PC-9 (cell line): ENCODE measurements at regions not wholly inside any gene's neighbourhood (a gene's known extent, or its start where the extent isn't known, plus 50 kb on each side); places are given as distances from the start of the nearest gene placed in this dataset.

Experiments
- BruUV-seq: library from RNA; stranded (reverse); fragments of 400-500 nt; replicated peaks from 2 replicates; lab custom pipeline; 2021; lab: Mats Ljungman, UMichigan
- CTCF ChIA-PET: fragments of 300-600 bp; sonication (Branson Sonifier 250); formaldehyde crosslinking; loops from one replicate; lab custom pipeline; 2022; ENCODE audit warnings: antibody characterized with exemption; lab: Charles Lee
- POLR2A ChIA-PET: fragments of 300-600 bp; sonication (Branson Sonifier 250); formaldehyde crosslinking; loops from one replicate; lab custom pipeline; 2022; ENCODE audit warnings: antibody characterized with exemption; ENCODE audit not compliant: unreplicated experiment; lab: Charles Lee
- DNase-seq, 2 experiments: peaks; one replicate each; pipeline versions ENCODE4 v3.0.0 to v3.0.0-alpha.2; 2015 to 2022; ENCODE audit warnings: mixed read lengths in 1 of 2
- H2AFZ ChIP-seq: fragments of 200-600 bp; sonication (generic); 2 replicates; pipeline ENCODE4 v1.8.1; 2017; ENCODE audit warnings: antibody characterized with exemption
- H3F3A ChIP-seq: fragments of 200-600 bp; sonication (generic); 2 replicates; pipeline ENCODE4 v1.8.1; 2017; ENCODE audit warnings: antibody characterized with exemption, mild to moderate bottlenecking, low read depth; ENCODE audit not compliant: insufficient read depth
- H3K27ac ChIP-seq: fragments of 200-600 bp; sonication (generic); 2 replicates; pipeline ENCODE4 v1.6.1; 2016; ENCODE audit warnings: mixed run types
- H3K27me3 ChIP-seq: fragments of 200-600 bp; sonication (generic); 2 replicates; pipeline ENCODE4 v1.6.1; 2016; ENCODE audit warnings: low read depth, mixed run types; ENCODE audit not compliant: insufficient read depth
- H3K36me3 ChIP-seq: fragments of 200-600 bp; sonication (generic); 2 replicates; pipeline ENCODE4 v1.6.1; 2016; ENCODE audit warnings: low read depth, mixed run types
- H3K4me1 ChIP-seq: fragments of 200-600 bp; sonication (generic); replicated peaks from 2 replicates; pipeline ENCODE4 v1.6.1; 2016; ENCODE audit warnings: mixed run types; ENCODE audit not compliant: insufficient read depth
- H3K4me2 ChIP-seq: fragments of 200-600 bp; sonication (generic); 2 replicates; pipeline ENCODE4 v1.6.1; 2017; ENCODE audit warnings: mixed run types
- H3K4me3 ChIP-seq: fragments of 200-600 bp; sonication (generic); 2 replicates; pipeline ENCODE4 v1.6.1; 2016; ENCODE audit warnings: mixed run types
- H3K79me2 ChIP-seq: fragments of 200-600 bp; sonication (generic); 2 replicates; pipeline ENCODE4 v1.6.1; 2017; ENCODE audit warnings: low read depth, mixed run types
- H3K9me2 ChIP-seq: fragments of 200-600 bp; sonication (generic); 2 replicates; pipeline ENCODE4 v1.8.1; 2017; ENCODE audit warnings: mild to moderate bottlenecking; ENCODE audit not compliant: insufficient read depth
- H3K9me3 ChIP-seq: fragments of 200-600 bp; sonication (generic); 2 replicates; pipeline ENCODE4 v1.8.1; 2016; ENCODE audit warnings: low read depth; ENCODE audit not compliant: insufficient read depth
- H4K20me1 ChIP-seq: fragments of 200-600 bp; sonication (generic); 2 replicates; pipeline ENCODE4 v1.8.1; 2017; ENCODE audit not compliant: insufficient read depth
- CTCF ChIP-seq: fragments of 200-600 bp; sonication (generic); conservative IDR thresholded peaks from 2 replicates; pipeline ENCODE4 v1.6.1; 2017; ENCODE audit warnings: mixed run types, antibody characterized with exemption, mild to moderate bottlenecking, moderate library complexity
- EZH2 ChIP-seq: fragments of 200-600 bp; sonication (generic); IDR thresholded peaks from 2 replicates; pipeline ENCODE4 v1.8.0; 2017; ENCODE audit warnings: antibody characterized with exemption, low read depth
- intact Hi-C: fragments of 100-400 bp; cut with micrococcal nuclease; formaldehyde crosslinking; loops from one replicate; pipeline ENCODE4 v1.10.0; 2022; ENCODE audit not compliant: unreplicated experiment

- no peaks in the 10 kb centered on the region for H3K36me3 ChIP-seq
- DNase-seq: no peak
- H3K4me2 ChIP-seq: no peak overlapping the region
- no peaks in the 10 kb centered on the region for H4K20me1 ChIP-seq
- H2AFZ ChIP-seq: no peak overlapping the region
- BruUV-seq: no TSS peak
- H3F3A ChIP-seq: no peaks in the 10 kb centered on the region
- ChIA-PET CTCF (no interaction called here), POLR2A (no interaction called here)
- no peak overlapping the region for H3K27ac ChIP-seq
- peaks cover 16% of the 10 kb centered on the region; the same call in 1 of the 2 replicates for H3K4me1 ChIP-seq
- H3K79me2 ChIP-seq: no peaks in the 10 kb centered on the region
- no peaks in the 10 kb centered on the region for H3K9me2 ChIP-seq
- no peaks in the 10 kb centered on the region for H3K27me3 ChIP-seq
- H3K4me3 ChIP-seq: no peak overlapping the region
- intact Hi-C loops: no loop called here
- peaks cover 3% of the 10 kb centered on the region; the same call in 1 of the 2 replicates for H3K9me3 ChIP-seq
- no peak for TF ChIP-seq CTCF
- TF ChIP-seq EZH2: no peak
Measured at GRCh38 chr10:28942012-28942411, 264.7 kb downstream of the BAMBI start.

- no peak overlapping the region for H3K27ac ChIP-seq
- intact Hi-C loops: no loop called here
- H3F3A ChIP-seq: no peaks in the 10 kb centered on the region
- POLR2A ChIA-PET: no interaction called here
- no peak overlapping the region for H3K4me2 ChIP-seq
- H2AFZ ChIP-seq: no peak overlapping the region
- no peaks in the 10 kb centered on the region for H3K36me3 ChIP-seq
- no peaks in the 10 kb centered on the region for H3K79me2 ChIP-seq
- no peak for DNase-seq
- CTCF ChIA-PET: no interaction called here
- H3K4me3 ChIP-seq: no peak overlapping the region
- H3K9me2 ChIP-seq: no peaks in the 10 kb centered on the region
- BruUV-seq: no TSS peak
- TF ChIP-seq EZH2: no peak
- no peak for TF ChIP-seq CTCF
- H3K4me1 ChIP-seq: peaks cover 5% of the 10 kb centered on the region; the same call in 1 of the 2 replicates
- no peaks in the 10 kb centered on the region for H3K27me3 ChIP-seq
- H3K9me3 ChIP-seq: peaks cover 3% of the 10 kb centered on the region
- no peaks in the 10 kb centered on the region for H4K20me1 ChIP-seq
Measured at GRCh38 chr10:28945959-28946358, 268.6 kb downstream of the BAMBI start.

- H3F3A ChIP-seq: no peaks in the 10 kb centered on the region
- no peak for DNase-seq
- H3K4me3 ChIP-seq: no peak overlapping the region
- no peak overlapping the region for H3K4me2 ChIP-seq
- intact Hi-C loops: no loop called here
- ChIA-PET CTCF (no interaction called here), POLR2A (no interaction called here)
- BruUV-seq: no TSS peak
- H3K27me3 ChIP-seq: no peaks in the 10 kb centered on the region
- no peaks in the 10 kb centered on the region for H3K36me3 ChIP-seq
- H3K79me2 ChIP-seq: no peaks in the 10 kb centered on the region
- TF ChIP-seq CTCF (no peak), EZH2 (no peak)
- H3K9me2 ChIP-seq: no peaks in the 10 kb centered on the region
- peaks cover 5% of the 10 kb centered on the region; the same call in 1 of the 2 replicates for H3K4me1 ChIP-seq
- peaks cover 3% of the 10 kb centered on the region for H3K9me3 ChIP-seq
- H2AFZ ChIP-seq: no peak overlapping the region
- no peaks in the 10 kb centered on the region for H4K20me1 ChIP-seq
- H3K27ac ChIP-seq: no peak overlapping the region
Measured at GRCh38 chr10:28946479-28946878, 269.2 kb downstream of the BAMBI start.
